KMS-11 (cell line): ENCODE measurements at regions not wholly inside any gene's neighbourhood (a gene's known extent, or its start where the extent isn't known, plus 50 kb on each side); places are given as distances from the start of the nearest gene placed in this dataset.

Source experiments
- H2AFZ ChIP-seq: fragments of 200-600 bp; sonication (generic); 2 replicates; pipeline ENCODE4 v1.6.1; 2016; ENCODE audit warnings: antibody characterized with exemption, mixed run types, low read depth
- H3K27ac ChIP-seq: fragments of 200-600 bp; sonication (generic); 2 replicates; pipeline ENCODE4 v1.6.1; 2016; ENCODE audit warnings: mild to moderate bottlenecking, mixed run types
- H3K27me3 ChIP-seq: fragments of 200-600 bp; sonication (generic); 2 replicates; pipeline ENCODE4 v1.6.1; 2017; ENCODE audit warnings: mild to moderate bottlenecking, low read depth, mixed run types, moderate library complexity; ENCODE audit not compliant: insufficient read depth
- H3K36me3 ChIP-seq: fragments of 200-600 bp; sonication (generic); 2 replicates; pipeline ENCODE4 v1.6.1; 2017; ENCODE audit warnings: mild to moderate bottlenecking, mixed run types; ENCODE audit not compliant: insufficient read depth
- H3K4me1 ChIP-seq: fragments of 200-600 bp; sonication (generic); 2 replicates; pipeline ENCODE4 v1.6.1; 2016; ENCODE audit warnings: mild to moderate bottlenecking, low read depth, mixed run types; ENCODE audit not compliant: poor library complexity, severe bottlenecking
- H3K4me2 ChIP-seq: fragments of 200-600 bp; sonication (generic); 2 replicates; pipeline ENCODE4 v1.7.0; 2016; ENCODE audit warnings: mild to moderate bottlenecking, mixed run types
- H3K4me3 ChIP-seq: fragments of 200-600 bp; sonication (generic); IDR thresholded peaks from 2 replicates; pipeline ENCODE4 v1.6.1; 2017; ENCODE audit warnings: low read depth, low read length, mixed read lengths; ENCODE audit not compliant: insufficient read depth
- H3K79me2 ChIP-seq: fragments of 200-600 bp; sonication (generic); 2 replicates; pipeline ENCODE4 v1.6.1; 2016; ENCODE audit warnings: low read depth, mixed run types; ENCODE audit not compliant: insufficient read depth
- H3K9ac ChIP-seq: fragments of 200-600 bp; sonication (generic); 2 replicates; pipeline ENCODE4 v1.6.1; 2016; ENCODE audit warnings: mild to moderate bottlenecking, mixed run types
- H4K20me1 ChIP-seq: fragments of 200-600 bp; sonication (generic); 2 replicates; pipeline ENCODE4 v1.6.1; 2016; ENCODE audit warnings: mild to moderate bottlenecking, mixed run types; ENCODE audit not compliant: insufficient read depth
- TF ChIP-seq, protein P1 (sequence below): fragments of 200-600 bp; sonication (generic); conservative IDR thresholded peaks from 2 replicates; pipeline ENCODE4 v1.6.1; 2017; ENCODE audit warnings: low read depth, mild to moderate bottlenecking, antibody characterized with exemption, low read length, moderate library complexity, mixed read lengths

DNA sequence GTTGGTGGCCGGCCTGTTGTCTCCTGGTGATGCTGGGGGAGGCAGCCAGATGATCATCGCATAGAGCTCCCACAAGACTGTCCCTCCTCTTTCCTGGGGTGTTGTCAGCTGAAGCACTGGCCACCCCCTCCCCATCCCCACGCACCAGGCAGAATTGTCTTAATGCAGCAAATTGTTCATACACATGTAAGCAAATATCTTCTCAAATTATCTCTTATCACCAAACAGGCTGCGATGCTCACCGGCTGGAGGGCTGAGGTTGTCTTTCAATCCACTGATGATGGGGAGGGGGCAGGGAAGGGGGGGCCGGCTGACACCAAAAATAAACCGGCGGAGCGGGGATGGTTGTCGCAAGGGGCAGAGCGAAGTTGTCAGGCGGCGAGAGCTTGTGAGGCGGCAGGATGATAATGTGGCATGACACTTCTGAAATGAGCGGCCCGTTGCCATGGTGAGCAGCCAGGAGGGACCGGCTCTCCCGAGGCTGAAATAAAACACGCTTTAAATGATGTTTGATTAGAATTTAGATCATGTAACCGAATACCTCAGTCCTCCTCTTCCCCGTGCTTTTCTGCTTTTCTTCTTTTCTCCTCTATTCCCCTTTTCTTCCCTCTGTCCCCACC, 59.8 kb downstream of the MRM1 start:
- no peaks in the 10 kb centered on the region; the same call in 1 of the 2 replicates for H3K27me3 ChIP-seq
- TF ChIP-seq, protein P1, sequence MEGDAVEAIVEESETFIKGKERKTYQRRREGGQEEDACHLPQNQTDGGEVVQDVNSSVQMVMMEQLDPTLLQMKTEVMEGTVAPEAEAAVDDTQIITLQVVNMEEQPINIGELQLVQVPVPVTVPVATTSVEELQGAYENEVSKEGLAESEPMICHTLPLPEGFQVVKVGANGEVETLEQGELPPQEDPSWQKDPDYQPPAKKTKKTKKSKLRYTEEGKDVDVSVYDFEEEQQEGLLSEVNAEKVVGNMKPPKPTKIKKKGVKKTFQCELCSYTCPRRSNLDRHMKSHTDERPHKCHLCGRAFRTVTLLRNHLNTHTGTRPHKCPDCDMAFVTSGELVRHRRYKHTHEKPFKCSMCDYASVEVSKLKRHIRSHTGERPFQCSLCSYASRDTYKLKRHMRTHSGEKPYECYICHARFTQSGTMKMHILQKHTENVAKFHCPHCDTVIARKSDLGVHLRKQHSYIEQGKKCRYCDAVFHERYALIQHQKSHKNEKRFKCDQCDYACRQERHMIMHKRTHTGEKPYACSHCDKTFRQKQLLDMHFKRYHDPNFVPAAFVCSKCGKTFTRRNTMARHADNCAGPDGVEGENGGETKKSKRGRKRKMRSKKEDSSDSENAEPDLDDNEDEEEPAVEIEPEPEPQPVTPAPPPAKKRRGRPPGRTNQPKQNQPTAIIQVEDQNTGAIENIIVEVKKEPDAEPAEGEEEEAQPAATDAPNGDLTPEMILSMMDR: no peak
- H3K4me1 ChIP-seq: no peaks in the 10 kb centered on the region

DNA sequence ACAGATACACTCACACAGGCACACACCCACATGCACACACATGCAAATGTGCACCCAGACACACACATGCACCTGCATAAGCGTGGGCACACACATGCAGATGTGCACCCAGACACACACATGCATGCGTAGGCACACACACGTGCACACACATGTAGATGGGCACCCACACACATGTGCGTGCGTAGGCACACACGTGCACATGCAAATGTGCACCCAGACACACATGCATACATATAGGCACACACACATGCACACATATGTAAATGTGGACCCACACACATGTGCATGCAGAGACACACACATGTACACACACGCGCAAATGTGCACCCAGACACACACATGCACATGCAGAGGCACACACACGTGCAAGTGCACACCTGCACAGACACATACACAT, 60.3 kb downstream of the MRM1 start:
- H3K4me2 ChIP-seq: no peak overlapping the region
- no peaks in the 10 kb centered on the region for H3K36me3 ChIP-seq
- H2AFZ ChIP-seq: no peak overlapping the region
- no peak overlapping the region for H3K4me3 ChIP-seq
- H3K27me3 ChIP-seq: no peaks in the 10 kb centered on the region; the same call in 1 of the 2 replicates
- no peak overlapping the region for H3K9ac ChIP-seq
- H3K27ac ChIP-seq: no peak overlapping the region
- TF ChIP-seq, protein P1: no peak
- H3K79me2 ChIP-seq: no peaks in the 10 kb centered on the region
- H4K20me1 ChIP-seq: no peaks in the 10 kb centered on the region
- H3K4me1 ChIP-seq: no peaks in the 10 kb centered on the region

More for the DNA sequence above, 59.8 kb downstream of the MRM1 start:
- no peaks in the 10 kb centered on the region for H3K79me2 ChIP-seq
- H4K20me1 ChIP-seq: no peaks in the 10 kb centered on the region
- H2AFZ ChIP-seq: no peak overlapping the region
- H3K36me3 ChIP-seq: no peaks in the 10 kb centered on the region
- no peak overlapping the region for H3K4me2 ChIP-seq
- no peak overlapping the region for H3K9ac ChIP-seq
- no peak overlapping the region for H3K4me3 ChIP-seq
- H3K27ac ChIP-seq: no peak overlapping the region

DNA sequence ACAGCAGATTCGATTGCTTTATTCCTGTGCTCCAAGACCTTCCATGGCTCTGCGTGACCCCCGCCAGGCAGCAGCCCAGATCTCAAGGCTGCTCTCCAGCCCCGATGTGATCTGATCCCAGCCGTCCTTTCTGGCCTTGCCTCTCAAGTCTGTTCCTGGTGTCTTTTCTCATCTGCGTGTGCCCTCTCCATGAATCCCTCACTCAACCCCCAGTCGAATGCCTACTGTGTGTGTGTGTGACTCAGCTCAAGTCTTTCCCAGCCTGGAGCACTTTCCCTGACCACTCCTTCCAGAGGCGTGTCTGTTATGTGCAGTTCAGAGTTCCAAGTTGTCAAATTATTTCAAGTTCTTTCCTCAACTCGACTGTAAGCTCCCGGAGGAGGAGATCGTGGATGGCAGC, 64.0 kb downstream of the MRM1 start:
- Histone ChIP-seq H4K20me1 (no peaks in the 10 kb centered on the region), H3K79me2 (no peaks in the 10 kb centered on the region), H3K4me3 (no peak overlapping the region), H3K36me3 (no peaks in the 10 kb centered on the region), H3K4me1 (no peaks in the 10 kb centered on the region), H3K4me2 (no peak overlapping the region), H3K27me3 (no peaks in the 10 kb centered on the region; the same call in 1 of the 2 replicates), H2AFZ (no peak overlapping the region), H3K9ac (no peak overlapping the region), H3K27ac (no peak overlapping the region)
- TF ChIP-seq, protein P1: no peak

DNA sequence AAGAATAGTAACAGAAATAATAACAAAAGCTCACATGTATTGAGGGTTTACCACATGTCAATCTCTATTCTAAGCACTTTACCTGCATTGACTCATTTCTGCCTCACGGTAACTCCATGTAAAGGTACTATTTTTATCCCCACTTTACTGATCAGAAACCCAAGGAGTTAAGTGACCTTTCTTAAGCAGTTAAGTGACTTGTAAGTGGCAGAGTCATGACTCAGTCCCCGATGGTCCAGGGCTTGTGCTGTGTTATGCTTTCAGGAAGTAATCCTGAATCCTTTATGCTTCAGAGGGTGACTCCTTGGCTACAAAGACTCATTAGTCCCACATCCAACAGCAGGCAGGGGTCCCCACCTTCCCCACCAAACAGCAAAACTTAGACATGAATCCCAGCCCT, 66.5 kb downstream of the MRM1 start:
- Histone ChIP-seq H3K36me3 (no peaks in the 10 kb centered on the region), H3K4me2 (no peak overlapping the region), H3K27ac (no peak overlapping the region), H3K27me3 (no peaks in the 10 kb centered on the region; the same call in 1 of the 2 replicates), H3K79me2 (no peaks in the 10 kb centered on the region), H4K20me1 (no peaks in the 10 kb centered on the region), H3K4me3 (no peak overlapping the region), H2AFZ (no peak overlapping the region), H3K9ac (no peak overlapping the region), H3K4me1 (no peaks in the 10 kb centered on the region)
- TF ChIP-seq, protein P1: no peak
